ENCODE measurements at regions not wholly inside any gene's neighbourhood (a gene's known extent, or its start where the extent isn't known, plus 50 kb on each side); places are given as distances from the start of the nearest gene placed in this dataset.

DNA sequence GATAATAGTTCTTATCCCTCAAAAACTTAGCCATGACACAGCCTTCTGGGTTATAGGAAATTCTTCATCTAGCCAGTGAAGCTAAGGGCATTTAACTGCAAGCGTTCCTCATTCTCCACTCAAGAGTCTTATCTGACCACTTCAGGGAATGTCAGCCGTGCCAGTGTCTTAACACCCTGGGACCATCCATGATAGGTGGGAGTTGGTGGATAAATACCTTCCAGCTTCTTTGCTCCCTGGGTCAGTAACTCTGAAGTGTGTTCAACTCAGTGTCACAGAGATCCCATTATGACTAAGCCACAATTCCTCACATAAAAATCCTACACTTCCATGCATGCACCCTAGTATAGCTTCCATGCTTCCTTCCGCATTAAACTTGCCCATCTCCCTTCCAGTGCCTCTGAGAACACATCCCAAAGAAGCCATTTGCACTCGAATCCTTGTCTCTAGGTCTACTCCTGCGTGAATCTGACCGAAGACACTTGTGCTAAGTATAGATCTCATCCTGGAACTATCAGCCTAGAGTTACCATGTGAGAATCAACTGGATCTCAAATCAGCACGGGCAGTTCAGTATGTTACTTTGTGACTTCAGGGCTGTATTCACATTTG, 264.3 kb upstream of the MAF start:
- TF ChIP-seq, protein P1, sequence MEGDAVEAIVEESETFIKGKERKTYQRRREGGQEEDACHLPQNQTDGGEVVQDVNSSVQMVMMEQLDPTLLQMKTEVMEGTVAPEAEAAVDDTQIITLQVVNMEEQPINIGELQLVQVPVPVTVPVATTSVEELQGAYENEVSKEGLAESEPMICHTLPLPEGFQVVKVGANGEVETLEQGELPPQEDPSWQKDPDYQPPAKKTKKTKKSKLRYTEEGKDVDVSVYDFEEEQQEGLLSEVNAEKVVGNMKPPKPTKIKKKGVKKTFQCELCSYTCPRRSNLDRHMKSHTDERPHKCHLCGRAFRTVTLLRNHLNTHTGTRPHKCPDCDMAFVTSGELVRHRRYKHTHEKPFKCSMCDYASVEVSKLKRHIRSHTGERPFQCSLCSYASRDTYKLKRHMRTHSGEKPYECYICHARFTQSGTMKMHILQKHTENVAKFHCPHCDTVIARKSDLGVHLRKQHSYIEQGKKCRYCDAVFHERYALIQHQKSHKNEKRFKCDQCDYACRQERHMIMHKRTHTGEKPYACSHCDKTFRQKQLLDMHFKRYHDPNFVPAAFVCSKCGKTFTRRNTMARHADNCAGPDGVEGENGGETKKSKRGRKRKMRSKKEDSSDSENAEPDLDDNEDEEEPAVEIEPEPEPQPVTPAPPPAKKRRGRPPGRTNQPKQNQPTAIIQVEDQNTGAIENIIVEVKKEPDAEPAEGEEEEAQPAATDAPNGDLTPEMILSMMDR (IDR thresholded peaks at IDR 0.05) = no peak
- TF ChIP-seq POLR2A (IDR thresholded peaks at IDR 0.05) = no peak
